HG03064 (cell line): ENCODE measurements at regions not wholly inside any gene's neighbourhood (a gene's known extent, or its start where the extent isn't known, plus 50 kb on each side); places are given as distances from the start of the nearest gene placed in this dataset.
"Not testable (repeated sequence)": the region's sequence is repeated elsewhere in the genome, so short reads cannot be mapped to it uniquely, and the experiment has no call there.

Experiments
- ATAC-seq: cut with Tn5 transposase; IDR thresholded peaks from one replicate; pipeline ENCODE4 v1.9.1; 2021; ENCODE audit warnings: low read depth; ENCODE audit not compliant: unreplicated experiment

- ATAC-seq = no peak
Measured at GRCh38 chr14:105971593-105972500, 445.5 kb downstream of the TMEM121 start.

DNA sequence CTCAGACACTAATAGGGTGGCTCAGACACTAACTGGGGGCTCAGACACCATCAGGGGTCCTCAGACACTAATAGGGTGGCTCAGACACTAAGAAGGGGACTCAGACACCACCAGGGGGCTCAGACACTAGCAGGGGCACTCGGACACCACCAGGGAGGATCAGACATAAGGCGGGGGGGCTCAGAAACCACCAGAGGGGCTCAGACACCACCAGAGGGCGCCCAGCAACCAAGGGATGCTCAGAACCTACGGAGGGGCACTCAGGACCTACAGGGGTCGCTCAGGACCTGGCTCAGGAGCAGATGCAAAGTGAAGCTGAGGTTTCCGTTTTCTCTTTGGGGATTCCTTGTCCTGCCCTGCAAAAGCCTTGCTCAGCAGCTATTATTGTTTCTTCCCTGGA, 448.5 kb downstream of the TMEM121 start:
- no peak for ATAC-seq

GRCh38 chr14:105978618-105979295, 452.4 kb downstream of the TMEM121 start:
- ATAC-seq = no peak

DNA sequence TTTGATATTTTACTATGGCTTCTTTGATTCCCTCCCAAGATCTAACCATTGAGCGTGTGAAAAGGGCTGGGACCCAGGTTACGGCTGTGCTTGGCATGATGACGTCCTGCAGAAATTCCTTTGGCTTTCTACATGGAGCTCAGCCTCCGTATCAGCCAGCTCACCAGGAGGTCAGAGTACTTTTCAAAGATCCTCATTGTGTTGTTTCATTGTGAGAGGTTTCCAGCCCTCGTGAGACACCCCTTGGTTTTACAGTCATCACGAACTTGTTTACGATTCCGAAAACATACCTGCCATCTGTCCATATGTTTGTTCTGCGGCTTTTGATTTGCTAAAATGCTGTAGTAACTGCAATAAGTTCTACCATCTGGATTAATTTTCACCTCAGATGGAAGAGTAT, 453.1 kb downstream of the TMEM121 start:
- no peak for ATAC-seq

DNA sequence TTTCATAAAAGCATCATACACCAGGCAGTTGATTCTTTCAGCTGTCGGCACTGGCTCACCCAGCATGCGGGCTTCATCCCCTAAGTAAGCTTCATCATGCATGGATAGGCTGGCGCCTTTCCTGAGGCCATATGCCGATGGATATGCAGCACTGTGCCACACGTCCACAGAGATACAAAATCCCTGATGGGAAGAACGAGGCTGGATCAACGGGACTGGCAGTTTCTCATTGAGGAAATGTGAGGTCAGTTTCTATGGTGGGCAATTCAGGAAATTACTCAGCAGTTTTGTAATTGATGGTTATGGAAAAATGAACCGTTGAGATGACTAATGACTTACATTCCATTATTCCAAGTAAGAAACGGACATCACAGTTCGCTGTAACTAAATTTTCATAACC, 453.8 kb downstream of the TMEM121 start:
- no peak for ATAC-seq

GRCh38 chr14:105981517-105982302, 455.3 kb downstream of the TMEM121 start:
- ATAC-seq = not testable (repeated sequence)

DNA sequence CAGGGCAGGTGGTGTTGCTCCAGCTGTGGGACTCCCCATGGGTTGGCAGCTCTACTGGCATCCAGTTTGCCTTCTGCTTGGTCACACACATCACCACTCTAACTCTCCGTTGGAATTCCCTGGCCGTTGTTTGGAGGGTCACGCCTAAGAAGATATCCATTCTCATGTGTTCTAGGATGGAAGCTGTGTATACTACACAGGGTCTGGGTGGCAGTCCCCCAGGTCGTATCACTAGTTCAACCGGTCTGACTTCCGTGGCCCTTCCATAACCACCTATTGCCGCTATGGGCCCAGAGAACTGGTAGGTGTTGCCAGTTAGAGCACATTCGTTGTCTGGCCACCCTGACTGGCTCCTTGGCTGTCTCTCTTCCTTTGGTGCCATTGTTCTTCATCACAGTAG, 456.3 kb downstream of the TMEM121 start:
- ATAC-seq = no peak

GRCh38 chr14:105986894-105987284, 460.5 kb downstream of the TMEM121 start:
- ATAC-seq = no peak

GRCh38 chr14:105987563-105987962, 461.2 kb downstream of the TMEM121 start:
- no peak for ATAC-seq

DNA sequence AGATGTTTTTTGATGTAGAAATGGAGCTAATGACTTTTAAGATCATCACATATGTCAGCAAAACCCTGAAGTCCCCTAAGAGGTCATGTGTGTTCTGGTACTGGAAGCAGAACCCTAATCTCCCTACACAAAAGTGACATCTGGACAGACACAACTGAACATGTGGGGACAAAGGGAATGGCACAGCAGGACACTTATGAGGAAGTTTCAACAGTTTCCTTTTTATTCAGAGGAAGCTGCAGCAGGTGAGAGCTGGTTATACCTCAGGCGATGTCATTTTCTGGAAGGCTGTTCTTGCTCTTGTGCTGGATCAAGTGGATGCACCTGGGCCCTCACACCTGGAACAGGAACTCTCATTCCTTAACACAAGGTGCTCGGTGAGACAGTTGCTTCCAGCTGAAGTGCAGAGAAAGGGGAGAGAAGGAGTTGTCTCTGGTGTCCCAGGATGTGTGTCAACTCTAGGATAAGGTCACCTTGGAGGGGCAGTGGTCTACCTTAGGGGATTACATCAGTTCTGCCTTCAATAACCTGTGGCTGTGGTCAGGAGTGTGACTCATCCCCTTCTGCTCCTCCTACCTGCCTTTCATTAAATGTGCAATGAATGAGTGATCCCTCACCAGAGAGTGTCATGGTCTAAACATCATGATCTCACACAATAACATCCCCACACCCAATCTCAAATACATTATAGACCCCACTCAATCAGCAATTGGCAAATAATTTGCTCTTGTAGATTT, 463.4 kb downstream of the TMEM121 start:
- ATAC-seq = no peak

GRCh38 chr14:105991677-105992076, 465.3 kb downstream of the TMEM121 start:
- not testable (repeated sequence) for ATAC-seq

DNA sequence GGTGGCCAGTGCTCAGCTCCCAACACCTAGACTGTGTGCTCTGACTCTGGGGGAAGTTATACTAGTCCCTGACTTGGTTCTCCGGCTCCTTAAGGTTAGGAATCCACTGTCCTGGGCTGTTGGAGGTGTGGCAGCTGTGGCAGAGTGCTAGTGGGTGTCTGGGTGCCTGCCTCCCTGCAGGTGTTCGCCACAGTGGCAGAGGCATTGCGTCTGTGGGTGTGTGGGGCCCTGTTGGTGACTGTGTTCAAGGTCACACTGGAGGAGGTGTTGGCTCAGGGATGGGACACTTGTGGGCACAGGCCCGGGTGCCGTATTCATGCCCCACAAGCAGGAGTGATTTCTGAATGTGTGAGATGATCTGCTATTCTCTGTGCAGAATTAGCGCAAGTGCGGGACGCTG, 467.4 kb downstream of the TMEM121 start:
- no peak for ATAC-seq

DNA sequence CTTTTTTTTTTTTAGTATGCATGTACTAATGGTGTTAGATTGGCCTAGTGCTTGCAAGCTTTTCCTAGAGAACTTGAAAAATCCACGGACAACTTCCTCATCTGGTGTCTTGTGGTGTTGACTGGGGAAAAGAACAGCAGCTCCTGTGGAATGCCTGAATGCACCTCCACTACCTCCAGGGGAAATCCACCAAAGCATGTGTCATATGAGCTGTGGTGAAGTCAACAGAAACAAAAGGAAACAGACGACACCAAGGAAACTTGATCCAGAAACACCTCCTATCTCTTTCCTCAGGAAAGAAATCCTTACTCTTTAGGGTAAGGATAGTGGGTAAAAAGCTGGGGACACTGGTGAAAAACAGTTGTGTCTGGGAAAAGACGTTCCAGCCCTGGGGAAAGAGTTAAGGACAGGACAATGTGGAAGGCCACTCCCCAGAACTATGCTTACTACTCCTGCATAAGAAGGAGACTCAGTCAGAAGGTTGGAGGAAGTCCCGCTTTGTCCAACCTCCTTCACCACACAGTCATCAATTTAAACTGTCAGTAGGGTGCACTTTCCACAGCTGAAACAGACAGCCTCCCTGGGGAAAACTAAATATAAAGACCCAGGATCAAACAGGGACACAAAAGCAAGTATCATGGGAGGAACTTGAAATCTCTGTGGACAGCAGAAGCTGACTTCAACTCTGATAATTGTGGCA, 468.8 kb downstream of the TMEM121 start:
- ATAC-seq = not testable (repeated sequence)

DNA sequence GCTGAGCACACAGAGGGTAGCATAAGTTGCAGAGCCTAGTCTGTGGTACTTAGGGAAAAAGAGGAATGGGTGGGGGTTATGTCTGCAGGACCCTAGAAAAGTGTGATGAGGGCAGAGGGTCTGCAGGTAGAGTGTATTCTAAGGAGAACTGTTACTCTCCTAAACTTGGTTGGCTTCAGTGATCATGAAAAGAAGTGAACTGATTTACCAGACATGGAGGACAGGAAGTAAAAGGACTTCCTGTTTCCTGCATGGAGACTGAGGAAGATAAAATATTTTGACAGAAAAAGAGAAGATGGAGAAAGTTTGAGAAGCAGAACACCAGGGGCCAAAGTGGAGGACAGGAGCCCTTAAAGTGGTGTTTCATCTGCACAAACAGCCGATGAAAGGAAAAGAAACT, 472.2 kb downstream of the TMEM121 start:
- ATAC-seq = not testable (repeated sequence)

DNA sequence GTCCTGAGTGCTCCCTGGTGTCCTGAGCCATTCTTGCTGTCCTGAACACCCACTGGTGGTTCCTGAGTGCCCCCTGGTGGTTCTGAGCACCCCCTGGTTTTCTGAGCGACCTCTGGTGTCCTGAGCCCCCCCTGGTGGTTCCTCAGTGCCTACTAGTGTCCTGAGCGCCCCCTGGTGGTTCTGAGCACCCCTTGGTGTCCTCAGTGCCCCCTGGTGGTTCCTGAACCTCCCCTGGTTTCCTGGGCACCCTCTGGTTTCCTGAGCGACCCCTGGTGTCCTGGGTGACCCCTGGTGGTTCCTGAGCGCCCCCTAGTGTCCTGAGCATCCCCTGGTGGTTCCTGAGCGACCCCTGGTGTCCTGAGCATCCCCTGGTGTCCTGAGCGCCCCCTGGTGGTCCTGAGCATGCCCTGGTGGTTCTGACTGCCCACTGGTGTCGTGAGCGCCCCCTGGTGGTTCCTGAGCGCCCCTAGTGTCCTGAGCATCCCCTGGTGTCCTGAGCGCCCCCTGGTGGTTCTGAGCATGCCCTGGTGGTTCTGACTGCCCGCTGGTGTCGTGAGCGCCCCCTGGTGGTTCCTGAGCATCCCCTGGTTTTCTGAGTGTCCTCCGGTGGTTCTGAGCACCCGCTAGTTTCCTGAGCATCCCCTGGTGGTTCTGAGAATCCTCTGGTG, 473.1 kb downstream of the TMEM121 start:
- ATAC-seq = no peak

DNA sequence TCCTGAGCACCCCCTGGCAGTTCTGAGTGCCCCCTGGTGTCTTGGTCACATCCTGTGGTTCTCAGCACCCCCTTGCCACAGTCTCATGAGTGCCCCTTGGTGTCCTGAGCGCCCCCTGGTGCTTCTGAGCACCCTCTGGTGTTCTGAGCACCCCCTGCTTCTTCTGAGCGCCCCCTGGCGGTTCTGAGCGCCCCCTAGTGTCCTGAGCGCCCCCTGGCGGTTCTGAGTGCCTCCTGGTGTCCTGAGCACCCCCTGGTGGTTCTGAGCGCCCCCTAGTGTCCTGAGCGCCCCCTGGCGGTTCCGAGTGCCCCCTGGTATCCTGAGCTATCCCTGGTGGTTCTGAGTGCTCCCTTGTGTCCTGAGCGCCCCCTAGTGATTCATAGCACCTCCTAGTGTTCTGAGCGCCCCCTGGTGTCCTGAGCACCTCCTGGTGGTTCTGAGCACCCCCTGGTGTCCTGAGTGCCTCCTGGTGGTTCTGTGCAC, 473.7 kb downstream of the TMEM121 start:
- not testable (repeated sequence) for ATAC-seq

DNA sequence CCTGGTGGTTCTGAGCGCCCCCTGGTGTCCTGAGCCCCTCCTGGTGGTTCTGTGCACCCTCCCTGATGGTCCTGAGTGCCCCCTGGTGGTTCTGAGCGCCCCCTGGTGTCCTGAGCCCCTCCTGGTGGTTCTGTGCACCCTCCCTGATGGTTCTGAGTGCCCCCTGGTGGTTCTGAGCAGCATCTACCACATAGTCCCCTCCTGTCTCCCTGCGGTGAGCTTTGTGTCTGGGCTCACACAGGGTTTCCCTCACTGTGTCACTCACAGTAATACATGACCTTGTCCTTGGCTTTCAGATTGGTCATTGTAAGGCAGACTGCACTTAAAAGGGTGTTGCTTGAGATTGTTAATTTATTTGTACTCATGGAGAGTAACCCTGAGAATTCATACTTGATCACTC, 474.9 kb downstream of the TMEM121 start:
- ATAC-seq = not testable (repeated sequence)

DNA sequence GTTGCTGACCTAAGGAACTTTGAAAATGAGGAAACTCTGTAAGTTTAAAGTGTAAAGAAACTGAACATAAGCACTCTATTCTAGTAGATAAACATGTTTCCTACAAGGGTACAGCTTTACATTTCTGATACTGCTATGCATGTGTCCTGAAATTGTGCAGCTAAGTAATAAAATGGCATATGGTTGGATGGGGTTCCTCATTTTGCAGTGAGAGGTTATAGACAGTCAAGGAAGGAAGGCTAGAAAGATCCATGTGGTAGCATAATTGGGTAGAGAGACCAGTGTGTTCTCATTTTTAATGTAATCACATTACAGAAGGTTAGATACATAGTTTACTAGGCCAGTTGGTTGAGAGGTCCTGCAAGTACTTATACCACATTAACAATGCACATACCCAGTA, 477.0 kb downstream of the TMEM121 start:
- no peak for ATAC-seq
